GM03348 (cell line): ENCODE measurements at regions not wholly inside any gene's neighbourhood (a gene's known extent, or its start where the extent isn't known, plus 50 kb on each side); places are given as distances from the start of the nearest gene placed in this dataset.

Experiments used
- DNase-seq: peaks from one replicate; pipeline ENCODE4 v3.0.0; 2012; ENCODE audit warnings: low spot score

DNA sequence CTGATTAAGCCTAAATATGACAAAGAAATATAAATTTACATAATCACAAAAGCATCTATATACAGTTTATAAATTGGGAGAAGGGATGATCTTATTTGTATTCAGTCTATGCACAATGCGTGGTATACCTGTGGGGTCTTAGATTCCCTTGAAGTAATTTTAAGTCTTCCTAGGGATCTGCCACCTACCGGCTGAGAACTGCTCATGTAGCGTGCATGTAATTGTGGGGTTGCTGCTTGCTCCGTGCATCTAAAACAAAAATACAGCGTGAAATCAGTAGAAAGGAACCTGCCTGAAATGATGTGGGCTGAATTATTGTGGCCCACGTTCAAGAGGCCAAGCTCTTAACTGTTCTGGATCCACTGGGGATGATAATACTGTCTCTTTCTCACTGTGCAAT is 187.3 kb downstream of the MBOAT1 start:
- DNase-seq = no peak

DNA sequence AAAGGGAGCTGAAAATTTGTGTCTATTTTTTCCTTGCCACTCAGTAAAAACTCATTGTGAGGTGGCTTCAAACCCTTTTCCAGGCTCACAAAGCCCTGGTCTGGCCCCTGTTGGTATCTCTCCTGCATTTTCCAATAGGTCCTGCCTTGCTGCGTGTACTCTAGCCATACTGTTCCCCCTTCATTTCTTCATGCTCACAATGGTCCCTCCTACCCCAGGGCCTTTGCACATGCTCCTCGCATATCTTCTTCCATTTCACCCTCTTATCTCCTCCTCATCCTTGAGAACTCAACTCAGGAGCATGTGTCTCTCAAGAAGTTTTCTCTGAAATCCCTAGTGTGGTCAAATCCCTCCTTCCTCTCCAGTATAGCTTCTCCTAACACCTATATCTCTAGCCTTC is 186.6 kb downstream of the MBOAT1 start:
- no peak for DNase-seq

DNA sequence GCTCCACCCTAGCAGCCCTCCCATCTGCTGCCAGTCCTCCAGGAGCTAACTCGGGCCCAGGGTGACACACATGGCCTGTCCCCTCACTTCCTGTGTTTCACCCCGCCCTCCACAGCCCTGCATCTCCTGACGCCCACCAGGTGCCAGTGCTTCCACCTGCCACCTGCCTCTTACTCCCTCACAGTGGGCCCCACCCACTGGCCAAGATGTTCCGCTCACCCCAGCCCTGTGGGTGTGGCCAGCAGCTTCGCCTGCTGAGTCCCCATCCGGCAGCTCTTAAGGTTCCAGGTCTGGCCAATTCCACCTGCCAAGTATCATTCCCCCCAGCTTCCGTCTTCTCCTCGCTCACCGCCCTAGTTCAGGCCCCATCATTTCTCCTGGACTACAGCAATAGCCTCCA is 184.1 kb downstream of the MBOAT1 start:
- no peak for DNase-seq

DNA sequence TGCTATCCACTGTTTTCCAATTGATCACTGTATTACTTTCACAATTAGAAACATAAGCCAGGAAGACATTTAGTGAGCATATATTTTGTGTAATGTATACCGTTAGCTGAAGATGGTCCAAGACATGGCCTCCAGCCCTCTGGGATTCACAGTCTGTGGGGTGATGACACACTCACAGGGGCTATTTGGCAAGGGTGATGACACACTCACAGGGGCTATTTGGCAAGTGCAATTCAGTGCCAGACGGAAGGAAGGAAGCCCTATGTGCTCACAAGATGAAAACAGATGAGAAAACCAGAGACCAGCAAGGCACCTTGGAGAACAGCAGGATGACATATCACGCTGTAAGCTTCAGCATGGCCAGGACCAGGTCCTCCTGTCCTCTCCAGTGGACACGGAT is 183.7 kb downstream of the MBOAT1 start:
- DNase-seq = no peak

DNA sequence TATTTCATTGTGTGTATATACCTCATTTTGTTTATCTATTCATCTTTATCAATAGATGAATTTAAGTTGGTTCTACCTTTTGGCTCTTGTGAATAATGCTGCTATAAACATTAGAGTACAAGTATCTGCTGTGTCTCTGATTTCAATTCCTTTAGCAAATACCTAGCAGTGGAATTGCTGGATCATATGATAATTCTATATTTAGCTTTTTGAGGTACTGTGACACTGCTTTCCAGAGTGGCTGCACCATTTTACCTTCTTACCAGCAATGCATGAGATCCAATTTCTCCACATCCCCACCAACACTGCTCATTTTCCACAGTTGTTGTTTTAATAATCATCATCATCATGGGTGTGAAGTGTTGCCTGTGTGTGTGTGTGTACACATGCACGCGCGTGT is 182.3 kb downstream of the MBOAT1 start:
- DNase-seq = no peak

DNA sequence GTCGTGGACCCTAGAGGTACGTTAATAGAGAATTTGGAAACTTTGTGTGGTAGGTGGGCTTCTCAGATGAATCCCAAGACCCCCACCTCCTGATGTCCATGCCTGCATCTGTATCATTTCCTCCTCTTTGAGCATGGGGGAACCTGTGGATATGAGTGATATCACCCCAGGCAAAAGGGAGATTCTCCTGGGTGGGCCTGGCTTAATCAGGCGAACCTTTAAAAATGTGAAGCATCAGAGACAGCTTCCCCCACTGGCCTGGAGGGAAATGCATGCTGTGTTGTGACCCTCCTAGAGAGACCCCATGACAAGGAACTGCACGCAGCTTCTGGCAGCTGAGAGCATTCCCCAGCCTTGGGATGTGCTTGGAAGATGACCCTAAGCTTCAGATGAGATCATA is 180.9 kb downstream of the MBOAT1 start:
- no peak for DNase-seq

GRCh38 chr6:20033697-20034407 is 178.4 kb downstream of the MBOAT1 start:
- DNase-seq = no peak

DNA sequence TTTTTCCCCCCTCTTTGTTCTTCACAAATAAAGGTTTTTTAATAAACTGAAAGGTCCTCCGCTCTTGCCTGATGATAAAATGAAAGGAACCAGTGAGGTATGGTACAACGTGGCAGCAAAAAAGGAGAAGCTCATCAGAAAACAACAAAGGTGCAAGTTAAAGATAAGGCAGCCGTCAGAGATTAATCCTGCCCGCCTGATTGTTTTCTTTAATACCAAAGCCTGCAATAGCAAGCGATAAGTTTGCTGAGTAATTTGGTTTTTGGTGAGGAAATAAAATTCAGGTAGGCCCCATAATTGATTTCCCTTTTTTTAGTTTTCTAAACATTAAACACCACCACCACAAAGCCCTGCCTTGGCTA is 177.9 kb downstream of the MBOAT1 start:
- DNase-seq = no peak

- no peak for DNase-seq
These were observed 176.1 kb downstream of the MBOAT1 start for GRCh38 chr6:20036141-20036677.

DNA sequence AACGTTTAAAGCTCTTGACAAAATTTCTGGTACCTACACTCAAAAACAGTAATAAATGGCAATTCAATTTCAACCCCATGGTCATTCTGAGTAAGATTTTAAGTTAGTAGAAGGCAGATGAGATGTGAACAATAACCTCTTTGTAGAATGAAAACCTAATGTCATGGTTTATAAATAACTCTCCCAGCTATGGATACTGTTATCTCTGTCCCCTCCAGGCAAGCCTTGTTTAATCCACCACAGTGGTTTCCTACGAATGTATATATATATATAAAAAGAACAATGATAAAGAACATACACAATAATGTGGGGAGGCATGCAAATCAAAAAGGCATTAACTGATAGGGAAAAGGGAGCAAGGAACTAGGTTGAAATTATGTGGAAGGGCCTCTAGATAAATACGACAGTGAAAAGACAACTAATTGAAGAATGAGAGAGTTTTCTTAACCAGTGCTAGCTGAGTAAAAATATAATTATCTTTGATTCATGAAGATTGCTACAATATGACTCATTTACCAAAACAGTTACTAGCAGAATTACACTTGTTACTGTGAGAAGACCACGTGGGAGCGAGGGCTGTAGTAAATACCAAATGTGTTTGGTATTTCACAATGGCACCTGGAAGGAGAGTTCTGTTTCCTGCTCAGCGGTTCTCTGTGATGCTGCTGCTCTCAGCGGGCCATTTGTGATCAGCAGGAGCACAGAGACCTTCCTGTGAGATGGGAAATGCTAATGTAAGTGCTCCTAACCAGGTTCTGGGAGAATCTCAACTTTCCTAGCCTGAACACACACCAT is 173.7 kb downstream of the MBOAT1 start:
- DNase-seq = no peak

DNA sequence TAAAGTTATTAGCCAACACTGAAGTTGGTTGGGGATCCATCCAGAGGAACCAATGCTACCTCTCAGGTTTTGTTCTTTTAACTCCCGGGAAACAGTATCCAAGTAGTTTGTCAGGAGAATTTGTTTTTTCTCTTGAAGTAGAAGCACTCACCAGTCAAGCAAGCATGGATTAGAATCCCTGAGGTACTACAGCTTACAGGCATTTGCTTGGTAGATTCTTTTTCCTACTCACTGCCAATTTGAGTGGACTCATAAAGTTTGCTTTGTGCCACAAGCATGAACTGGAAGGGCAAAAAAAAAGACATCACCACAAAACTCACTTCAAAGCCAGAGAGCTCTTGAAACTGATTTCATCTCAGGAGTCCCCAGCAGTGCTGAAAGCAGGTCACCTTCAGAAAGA is 167.4 kb downstream of the MBOAT1 start:
- DNase-seq = no peak
